ENCODE measurements at regions not wholly inside any gene's neighbourhood (a gene's known extent, or its start where the extent isn't known, plus 50 kb on each side); places are given as distances from the start of the nearest gene placed in this dataset.
"Not testable (repeated sequence)": the region's sequence is repeated elsewhere in the genome, so short reads cannot be mapped to it uniquely, and the experiment has no call there.

GRCh38 chr4:103842076-103842475 lies 122.3 kb upstream of the TACR3 start:
- Histone ChIP-seq H3K27me3 (ENCODE audit: insufficient read depth, poor library complexity, severe bottlenecking) (no peaks in the 10 kb centered on the region), H3K4me1 (ENCODE audit: insufficient read depth, poor library complexity, severe bottlenecking) (no peaks in the 10 kb centered on the region), H3K36me3 (ENCODE audit: low read depth) (no peaks in the 10 kb centered on the region), H3K27ac (ENCODE audit: poor library complexity, severe bottlenecking) (no peak overlapping the region), H3K4me3 (ENCODE audit: severe bottlenecking) (no peak overlapping the region), H3K9me3 (ENCODE audit: severe bottlenecking) (no peaks in the 10 kb centered on the region)
- no peak for ATAC-seq (ENCODE audit: low read depth)
- no peak for DNase-seq (ENCODE audit: low spot score)
- no peak for TF ChIP-seq CTCF (IDR thresholded peaks at IDR 0.05; ENCODE audit: poor library complexity, severe bottlenecking)

GRCh38 chr4:103810308-103810707 lies 90.5 kb upstream of the TACR3 start:
- not testable (repeated sequence) for DNase-seq (ENCODE audit: low spot score); H3K27ac ChIP-seq (ENCODE audit: poor library complexity, severe bottlenecking); H3K9me3 ChIP-seq (ENCODE audit: severe bottlenecking); H3K4me3 ChIP-seq (ENCODE audit: severe bottlenecking); H3K36me3 ChIP-seq (ENCODE audit: low read depth); H3K4me1 ChIP-seq (ENCODE audit: insufficient read depth, poor library complexity, severe bottlenecking); H3K27me3 ChIP-seq (ENCODE audit: insufficient read depth, poor library complexity, severe bottlenecking)
- ATAC-seq (ENCODE audit: low read depth): 0 out of 3 replicates have a peak, but pooled peaks have one; percentile 19

GRCh38 chr4:103802766-103803165 lies 83.0 kb upstream of the TACR3 start:
- H3K9me3 ChIP-seq (ENCODE audit: severe bottlenecking): no peaks in the 10 kb centered on the region
- H3K4me1 ChIP-seq (ENCODE audit: insufficient read depth, poor library complexity, severe bottlenecking): no peaks in the 10 kb centered on the region
- H3K27ac ChIP-seq (ENCODE audit: poor library complexity, severe bottlenecking): no peak overlapping the region
- TF ChIP-seq CTCF (IDR thresholded peaks at IDR 0.05; ENCODE audit: poor library complexity, severe bottlenecking): no peak
- no peaks in the 10 kb centered on the region for H3K36me3 ChIP-seq (ENCODE audit: low read depth)
- ATAC-seq (ENCODE audit: low read depth): no peak
- no peak for DNase-seq (ENCODE audit: low spot score)
- H3K4me3 ChIP-seq (ENCODE audit: severe bottlenecking): no peak overlapping the region
- H3K27me3 ChIP-seq (ENCODE audit: insufficient read depth, poor library complexity, severe bottlenecking): no peaks in the 10 kb centered on the region

- no peaks in the 10 kb centered on the region for H3K27me3 ChIP-seq (ENCODE audit: insufficient read depth, poor library complexity, severe bottlenecking)
- TF ChIP-seq CTCF (IDR thresholded peaks at IDR 0.05; ENCODE audit: poor library complexity, severe bottlenecking): no peak
- H3K4me3 ChIP-seq (ENCODE audit: severe bottlenecking): no peak overlapping the region
- H3K36me3 ChIP-seq (ENCODE audit: low read depth): no peaks in the 10 kb centered on the region
- DNase-seq (ENCODE audit: low spot score) (no peak), ATAC-seq (ENCODE audit: low read depth) (no peak)
- no peaks in the 10 kb centered on the region for H3K9me3 ChIP-seq (ENCODE audit: severe bottlenecking)
- H3K27ac ChIP-seq (ENCODE audit: poor library complexity, severe bottlenecking): no peak overlapping the region
- H3K4me1 ChIP-seq (ENCODE audit: insufficient read depth, poor library complexity, severe bottlenecking): no peaks in the 10 kb centered on the region
These were observed 67.3 kb upstream of the TACR3 start for GRCh38 chr4:103787057-103787456.

GRCh38 chr4:103786593-103786992 lies 66.8 kb upstream of the TACR3 start:
- no peak for TF ChIP-seq CTCF (IDR thresholded peaks at IDR 0.05; ENCODE audit: poor library complexity, severe bottlenecking)
- Histone ChIP-seq H3K4me1 (ENCODE audit: insufficient read depth, poor library complexity, severe bottlenecking) (no peaks in the 10 kb centered on the region), H3K9me3 (ENCODE audit: severe bottlenecking) (no peaks in the 10 kb centered on the region), H3K27me3 (ENCODE audit: insufficient read depth, poor library complexity, severe bottlenecking) (no peaks in the 10 kb centered on the region), H3K36me3 (ENCODE audit: low read depth) (no peaks in the 10 kb centered on the region), H3K4me3 (ENCODE audit: severe bottlenecking) (no peak overlapping the region), H3K27ac (ENCODE audit: poor library complexity, severe bottlenecking) (no peak overlapping the region)
- DNase-seq (ENCODE audit: low spot score) (no peak), ATAC-seq (ENCODE audit: low read depth) (no peak)
